Tibial nerve (tissue), 3 donors: ENCODE measurements at regions not wholly inside any gene's neighbourhood (a gene's known extent, or its start where the extent isn't known, plus 50 kb on each side); places are given as distances from the start of the nearest gene placed in this dataset.

Experiments
- CTCF ChIP-seq, 5 experiments: fragments of 200-600 bp in 3 of 5; fragments of 450-650 bp in 2 of 5; sonication (generic) in 3 of 5; IDR thresholded peaks; one replicate each; pipeline ENCODE4 v1.5.1; 2016 to 2019; ENCODE audit warnings: antibody characterized with exemption in 5 of 5, mild to moderate bottlenecking in 3 of 5, moderate library complexity in 2 of 5
- POLR2A ChIP-seq, 2 donors: fragments of 450-650 bp; IDR thresholded peaks; one replicate each; pipeline ENCODE4 v1.6.1; 2017; ENCODE audit warnings: antibody characterized with exemption in 2 of 2, mild to moderate bottlenecking in 2 of 2, moderate library complexity in 2 of 2

GRCh38 chr5:74424162-74424868 is 216.2 kb downstream of the ENC1 start:
- no peak for TF ChIP-seq POLR2A (IDR thresholded peaks at IDR 0.05)
- no peak for TF ChIP-seq CTCF (IDR thresholded peaks at IDR 0.05)
